Omental fat pad (tissue), 3 donors: ENCODE measurements at regions not wholly inside any gene's neighbourhood (a gene's known extent, or its start where the extent isn't known, plus 50 kb on each side); places are given as distances from the start of the nearest gene placed in this dataset.

Experiments
- ATAC-seq: fragments of 150-250 bp; one replicate; pipeline ENCODE4 v1.9.1; 2016; ENCODE audit warnings: mild to moderate bottlenecking, moderate library complexity; ENCODE audit not compliant: low FRiP score
- DNase-seq: peaks from one replicate; pipeline ENCODE4 v3.0.0-alpha.2; 2019; ENCODE audit warnings: low spot score
- TF ChIP-seq, protein P1 (sequence below), 3 donors: fragments of 450-650 bp; IDR thresholded peaks; one replicate each; pipeline ENCODE4 v1.5.1; 2016 to 2017; ENCODE audit warnings: antibody characterized with exemption in 3 of 3, mild to moderate bottlenecking in 3 of 3, moderate library complexity in 2 of 3

DNA sequence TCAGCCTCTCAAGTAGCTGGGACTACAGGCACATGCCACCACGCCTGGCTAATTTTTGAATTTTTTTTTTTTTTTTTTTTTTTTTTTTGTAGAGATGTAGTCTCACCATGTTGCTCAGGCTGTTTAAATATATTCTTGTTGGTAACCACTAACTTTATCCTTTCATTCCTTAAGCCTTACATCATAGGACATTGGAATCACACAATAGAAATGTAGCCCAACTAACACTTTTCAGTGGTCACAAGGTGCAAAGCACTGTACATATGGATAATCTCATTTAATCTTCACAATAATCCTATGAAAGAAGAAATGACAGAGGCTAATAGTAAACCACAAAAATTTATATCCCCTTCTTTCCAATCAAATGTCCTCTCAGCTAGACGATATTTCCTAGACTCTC, 417.8 kb upstream of the DACH1 start:
- ATAC-seq = no peak
- TF ChIP-seq, protein P1, sequence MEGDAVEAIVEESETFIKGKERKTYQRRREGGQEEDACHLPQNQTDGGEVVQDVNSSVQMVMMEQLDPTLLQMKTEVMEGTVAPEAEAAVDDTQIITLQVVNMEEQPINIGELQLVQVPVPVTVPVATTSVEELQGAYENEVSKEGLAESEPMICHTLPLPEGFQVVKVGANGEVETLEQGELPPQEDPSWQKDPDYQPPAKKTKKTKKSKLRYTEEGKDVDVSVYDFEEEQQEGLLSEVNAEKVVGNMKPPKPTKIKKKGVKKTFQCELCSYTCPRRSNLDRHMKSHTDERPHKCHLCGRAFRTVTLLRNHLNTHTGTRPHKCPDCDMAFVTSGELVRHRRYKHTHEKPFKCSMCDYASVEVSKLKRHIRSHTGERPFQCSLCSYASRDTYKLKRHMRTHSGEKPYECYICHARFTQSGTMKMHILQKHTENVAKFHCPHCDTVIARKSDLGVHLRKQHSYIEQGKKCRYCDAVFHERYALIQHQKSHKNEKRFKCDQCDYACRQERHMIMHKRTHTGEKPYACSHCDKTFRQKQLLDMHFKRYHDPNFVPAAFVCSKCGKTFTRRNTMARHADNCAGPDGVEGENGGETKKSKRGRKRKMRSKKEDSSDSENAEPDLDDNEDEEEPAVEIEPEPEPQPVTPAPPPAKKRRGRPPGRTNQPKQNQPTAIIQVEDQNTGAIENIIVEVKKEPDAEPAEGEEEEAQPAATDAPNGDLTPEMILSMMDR (IDR thresholded peaks at IDR 0.05) = no peak
- no peak for DNase-seq

DNA sequence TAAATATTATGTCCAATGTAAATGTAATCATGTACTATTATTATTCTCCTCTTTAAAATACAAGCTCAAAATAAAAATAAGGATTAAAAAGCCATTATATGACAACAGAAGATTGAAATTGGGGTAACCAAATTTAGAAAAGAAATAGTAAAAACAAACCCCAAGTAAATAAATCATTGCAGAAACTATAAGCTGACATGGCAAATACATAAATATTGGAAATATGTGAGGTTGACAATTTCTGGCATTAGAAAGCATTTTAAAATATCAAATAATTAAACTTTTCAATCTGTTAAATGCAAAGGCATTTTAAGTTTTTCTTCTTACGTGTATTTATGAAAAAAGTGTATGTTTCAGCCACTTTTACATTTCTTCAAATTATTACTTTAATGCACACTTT, 394.7 kb upstream of the DACH1 start:
- TF ChIP-seq, protein P1 (IDR thresholded peaks at IDR 0.05) = no peak
- DNase-seq (no peak), ATAC-seq (no peak)

DNA sequence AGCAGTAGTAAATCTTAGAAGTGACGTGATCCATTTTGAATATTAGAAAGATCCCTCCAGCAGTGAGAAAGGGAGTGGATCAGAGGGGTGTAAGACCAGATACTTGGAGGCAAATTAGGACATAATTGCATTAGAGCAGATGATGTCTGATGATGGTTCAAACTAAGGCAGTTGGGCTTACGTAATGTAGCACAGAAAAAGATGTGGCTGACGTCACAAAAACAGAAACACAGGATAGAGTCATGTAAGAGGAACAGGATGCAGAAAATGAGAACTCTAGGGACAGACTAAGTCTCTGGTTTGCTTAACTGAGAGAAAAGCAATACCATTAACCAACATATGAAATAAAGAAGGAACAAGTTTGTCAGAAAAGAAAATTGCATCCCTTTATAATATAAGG, 392.5 kb upstream of the DACH1 start:
- no peak for DNase-seq
- ATAC-seq = no peak
- TF ChIP-seq, protein P1 (IDR thresholded peaks at IDR 0.05) = no peak

DNA sequence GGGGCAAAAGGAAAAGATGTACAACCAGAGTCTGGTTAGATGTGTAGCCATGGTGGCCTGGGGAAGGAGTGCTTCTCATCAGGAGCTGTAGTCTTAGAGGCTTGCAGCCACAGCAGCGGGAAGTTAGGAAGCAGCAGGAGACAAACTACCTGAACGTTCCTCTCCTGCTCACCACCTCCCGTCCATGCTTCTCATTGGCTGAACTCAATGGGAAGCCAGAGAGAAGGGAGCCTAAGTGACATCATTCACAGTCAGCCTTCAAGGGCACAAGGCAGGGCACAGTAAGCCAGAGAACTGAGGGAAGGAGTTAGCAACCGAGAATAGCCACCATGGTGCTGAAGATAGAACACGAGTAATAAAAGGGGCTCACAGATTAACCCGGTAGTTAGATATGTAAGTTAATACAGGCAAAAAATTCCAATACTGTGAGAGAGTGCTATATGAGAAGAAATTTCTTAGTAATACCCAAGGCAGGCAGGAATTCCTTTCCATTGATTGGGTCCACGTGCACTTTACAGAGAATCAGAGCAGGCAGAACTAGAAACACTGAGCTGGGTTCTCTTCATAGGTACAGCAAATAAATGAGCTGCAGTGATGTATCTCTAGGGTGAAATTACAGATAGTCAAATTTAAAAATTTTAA, 391.5 kb upstream of the DACH1 start:
- DNase-seq (no peak), ATAC-seq (no peak)
- TF ChIP-seq, protein P1 (IDR thresholded peaks at IDR 0.05) = no peak

DNA sequence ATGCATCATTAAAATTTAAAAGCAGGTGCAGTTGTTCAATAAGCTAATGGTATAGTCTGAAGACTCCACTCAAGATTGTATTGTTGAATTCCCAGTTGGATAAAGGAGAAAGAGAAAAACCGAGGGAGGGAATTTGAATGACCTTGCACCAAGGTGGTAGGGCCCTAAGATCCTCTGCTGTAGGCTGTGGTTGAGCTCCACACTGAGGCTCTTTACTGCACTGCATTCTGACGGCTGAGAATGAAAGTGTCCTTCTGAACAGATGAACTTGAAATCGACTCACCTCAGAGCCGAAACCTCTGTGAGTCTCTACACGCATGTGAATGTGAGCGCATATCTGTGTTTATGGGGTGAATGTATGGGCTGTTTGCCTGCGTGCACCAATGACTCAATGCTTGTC, 388.9 kb upstream of the DACH1 start:
- ATAC-seq = no peak
- TF ChIP-seq, protein P1 (IDR thresholded peaks at IDR 0.05) = no peak
- no peak for DNase-seq

DNA sequence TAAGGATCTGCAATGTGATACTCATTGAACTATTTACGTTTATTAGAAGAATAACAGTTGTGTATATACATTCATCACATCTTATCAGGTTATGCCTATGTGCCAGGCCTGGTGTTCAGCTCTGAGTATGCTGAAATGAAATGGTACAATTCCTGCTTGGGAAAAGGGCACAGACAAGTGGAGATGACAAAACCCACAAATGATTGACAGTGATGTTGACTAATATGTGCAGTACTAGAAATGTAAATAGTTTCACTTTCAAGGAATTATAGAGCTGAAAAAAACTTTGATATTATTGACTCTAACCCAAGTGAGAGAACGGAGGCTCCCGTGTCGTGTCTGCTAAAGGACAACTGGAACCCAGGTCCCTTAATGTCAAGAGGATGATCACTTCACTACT, 386.8 kb upstream of the DACH1 start:
- DNase-seq (no peak), ATAC-seq (no peak)
- TF ChIP-seq, protein P1 (IDR thresholded peaks at IDR 0.05) = no peak

DNA sequence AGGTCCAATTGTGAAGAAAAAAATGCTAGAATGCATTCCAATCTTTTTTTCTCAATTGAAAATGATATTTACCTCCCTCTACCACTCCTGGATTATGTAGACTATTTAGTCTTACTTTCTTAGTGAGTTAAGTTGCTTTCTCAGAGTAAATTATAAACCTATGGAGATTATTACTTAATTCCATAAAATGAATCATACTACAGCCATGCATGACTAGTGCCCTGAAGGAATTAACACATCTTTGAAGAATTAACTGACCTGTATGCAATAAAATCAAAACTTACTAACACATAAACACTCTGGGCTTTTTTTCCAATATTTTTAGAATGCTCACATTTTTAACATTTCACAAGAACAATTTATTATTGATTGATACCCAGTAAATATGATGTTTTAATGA, 379.4 kb upstream of the DACH1 start:
- TF ChIP-seq, protein P1 (IDR thresholded peaks at IDR 0.05) = no peak
- no peak for DNase-seq
- no peak for ATAC-seq
